Uterus (tissue), 2 donors: ENCODE measurements at regions not wholly inside any gene's neighbourhood (a gene's known extent, or its start where the extent isn't known, plus 50 kb on each side); places are given as distances from the start of the nearest gene placed in this dataset.

ENCODE experiments used
- POLR2A ChIP-seq, 2 donors: fragments of 450-650 bp; IDR thresholded peaks; one replicate each; pipeline ENCODE4 v1.6.1; 2016; ENCODE audit warnings: antibody characterized with exemption in 2 of 2, mild to moderate bottlenecking in 1 of 2, moderate library complexity in 1 of 2
- TF ChIP-seq, protein P1 (sequence below), 4 experiments: fragments of 200-600 bp in 2 of 4; fragments of 450-650 bp in 2 of 4; sonication (generic) in 2 of 4; IDR thresholded peaks; one replicate each; pipeline ENCODE4 v1.5.1; 2016 to 2019; ENCODE audit warnings: antibody characterized with exemption in 4 of 4, mild to moderate bottlenecking in 2 of 4, moderate library complexity in 1 of 4

DNA sequence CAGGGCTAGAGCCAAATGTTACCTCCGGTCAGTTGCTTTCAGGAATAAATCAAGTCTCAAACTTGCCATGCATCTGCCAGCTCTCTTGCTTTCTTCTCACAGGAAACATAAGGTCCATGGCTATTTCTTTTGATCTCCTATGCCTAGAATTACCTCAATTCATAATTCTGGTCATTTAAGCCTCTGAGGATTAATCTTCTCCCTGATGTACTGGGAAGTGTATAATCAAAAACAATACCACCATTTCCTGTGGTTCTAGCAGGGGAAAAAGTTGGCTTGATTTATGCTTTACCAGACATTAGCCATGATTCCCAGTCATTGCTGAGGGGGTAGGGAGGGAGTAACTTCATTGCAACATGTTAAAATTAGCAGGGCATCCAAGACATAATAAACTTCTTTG is 268.7 kb upstream of the EMCN start:
- TF ChIP-seq, protein P1, sequence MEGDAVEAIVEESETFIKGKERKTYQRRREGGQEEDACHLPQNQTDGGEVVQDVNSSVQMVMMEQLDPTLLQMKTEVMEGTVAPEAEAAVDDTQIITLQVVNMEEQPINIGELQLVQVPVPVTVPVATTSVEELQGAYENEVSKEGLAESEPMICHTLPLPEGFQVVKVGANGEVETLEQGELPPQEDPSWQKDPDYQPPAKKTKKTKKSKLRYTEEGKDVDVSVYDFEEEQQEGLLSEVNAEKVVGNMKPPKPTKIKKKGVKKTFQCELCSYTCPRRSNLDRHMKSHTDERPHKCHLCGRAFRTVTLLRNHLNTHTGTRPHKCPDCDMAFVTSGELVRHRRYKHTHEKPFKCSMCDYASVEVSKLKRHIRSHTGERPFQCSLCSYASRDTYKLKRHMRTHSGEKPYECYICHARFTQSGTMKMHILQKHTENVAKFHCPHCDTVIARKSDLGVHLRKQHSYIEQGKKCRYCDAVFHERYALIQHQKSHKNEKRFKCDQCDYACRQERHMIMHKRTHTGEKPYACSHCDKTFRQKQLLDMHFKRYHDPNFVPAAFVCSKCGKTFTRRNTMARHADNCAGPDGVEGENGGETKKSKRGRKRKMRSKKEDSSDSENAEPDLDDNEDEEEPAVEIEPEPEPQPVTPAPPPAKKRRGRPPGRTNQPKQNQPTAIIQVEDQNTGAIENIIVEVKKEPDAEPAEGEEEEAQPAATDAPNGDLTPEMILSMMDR (IDR thresholded peaks at IDR 0.05): no peak
- TF ChIP-seq POLR2A (IDR thresholded peaks at IDR 0.05): no peak
